ENCODE measurements at regions not wholly inside any gene's neighbourhood (a gene's known extent, or its start where the extent isn't known, plus 50 kb on each side); places are given as distances from the start of the nearest gene placed in this dataset.

DNA sequence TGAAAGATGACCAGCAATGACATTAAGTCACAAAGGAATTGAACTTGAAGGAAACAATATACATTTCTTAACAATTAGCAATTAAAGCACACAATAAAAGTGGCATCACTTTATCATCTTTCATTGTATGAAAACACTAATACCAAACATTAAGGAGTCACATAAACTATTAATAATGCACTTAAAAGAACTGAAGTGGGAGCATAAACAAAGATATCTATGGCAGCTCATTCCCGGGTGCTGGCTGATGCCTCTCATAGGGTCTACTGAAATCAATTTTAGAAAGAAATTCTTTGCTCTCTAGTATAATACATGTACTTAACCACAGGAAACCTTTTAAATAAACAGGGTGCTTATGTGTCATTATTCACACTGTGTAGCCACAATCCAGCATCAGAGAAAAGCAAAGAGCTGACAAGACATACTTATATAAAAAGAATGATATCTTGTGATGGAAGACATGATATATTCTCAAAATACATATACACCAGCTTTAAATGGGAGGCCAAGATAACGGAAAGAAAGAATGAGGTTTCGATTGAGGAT, 1207.8 kb downstream of the EFNB2 start:
- no peak for TF ChIP-seq ZNF274 (IDR thresholded peaks at IDR 0.05; ENCODE audit: low read depth, low read length)
- H3K4me3 ChIP-seq (ENCODE audit: low read length): no peak overlapping the region

DNA sequence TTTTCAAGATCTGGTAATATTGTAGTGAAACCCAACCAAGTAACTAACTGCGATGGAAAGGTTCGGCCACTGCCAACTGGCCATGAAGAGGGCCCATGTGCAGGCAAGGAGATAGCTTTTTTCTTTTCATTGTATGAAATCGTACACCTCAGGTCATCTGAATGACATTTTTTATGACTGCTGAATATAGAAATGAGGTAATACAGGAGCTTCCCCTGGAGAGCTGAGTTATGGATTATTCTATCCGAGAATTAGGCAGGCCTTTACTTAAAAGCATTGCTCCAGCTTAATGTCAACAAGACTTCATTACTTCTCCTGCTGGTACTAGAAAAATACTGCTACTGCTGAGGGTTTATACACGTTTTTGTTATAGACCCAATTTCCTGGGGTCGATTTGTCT, 1215.6 kb downstream of the EFNB2 start:
- TF ChIP-seq ZNF274 (IDR thresholded peaks at IDR 0.05; ENCODE audit: low read depth, low read length): no peak

DNA sequence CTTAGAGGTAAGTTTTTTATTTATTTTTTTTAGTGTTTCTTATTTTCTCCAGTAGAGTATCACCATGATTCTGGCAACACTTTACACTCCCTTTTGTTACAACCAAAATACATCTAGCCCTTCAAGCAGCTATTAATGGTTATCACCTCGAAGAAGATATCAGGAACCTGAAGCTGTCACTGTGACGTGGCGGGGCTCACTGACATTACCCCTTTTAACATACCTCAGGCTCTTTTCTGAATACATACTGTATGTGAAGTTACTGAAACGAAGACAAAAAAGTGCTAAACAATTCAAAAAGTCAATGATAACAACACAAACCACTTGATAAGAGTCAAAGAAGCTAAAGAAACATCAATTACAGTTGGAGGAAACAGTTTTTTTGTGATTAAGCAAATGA, 1218.7 kb downstream of the EFNB2 start:
- TF ChIP-seq ZNF274 (IDR thresholded peaks at IDR 0.05; ENCODE audit: low read depth, low read length): no peak
- H3K4me3 ChIP-seq (ENCODE audit: low read length): no peak overlapping the region

More for the DNA sequence above, 1215.6 kb downstream of the EFNB2 start:
- H3K4me3 ChIP-seq (ENCODE audit: low read length): no peak overlapping the region

DNA sequence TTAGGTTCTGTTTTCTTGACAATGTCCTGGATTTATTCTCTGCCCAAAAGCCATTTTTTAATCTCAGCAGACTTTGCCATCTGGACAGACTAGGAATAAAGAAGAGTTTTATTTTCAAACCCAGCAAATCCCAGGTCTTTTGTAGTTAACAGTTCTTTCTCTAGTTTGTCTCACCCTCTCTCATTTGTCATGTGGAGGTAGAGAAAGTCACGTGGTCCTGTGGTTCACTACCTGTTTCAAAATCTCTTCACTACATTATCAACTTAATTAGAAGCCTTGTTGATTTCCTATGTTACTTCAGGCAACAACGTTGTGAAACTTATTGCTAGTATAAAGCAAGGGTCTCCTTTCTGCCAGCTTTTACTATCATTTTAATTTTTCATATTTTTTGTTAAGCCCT, 1222.6 kb downstream of the EFNB2 start:
- H3K4me3 ChIP-seq (ENCODE audit: low read length): no peak overlapping the region
- TF ChIP-seq ZNF274 (IDR thresholded peaks at IDR 0.05; ENCODE audit: low read depth, low read length): no peak

DNA sequence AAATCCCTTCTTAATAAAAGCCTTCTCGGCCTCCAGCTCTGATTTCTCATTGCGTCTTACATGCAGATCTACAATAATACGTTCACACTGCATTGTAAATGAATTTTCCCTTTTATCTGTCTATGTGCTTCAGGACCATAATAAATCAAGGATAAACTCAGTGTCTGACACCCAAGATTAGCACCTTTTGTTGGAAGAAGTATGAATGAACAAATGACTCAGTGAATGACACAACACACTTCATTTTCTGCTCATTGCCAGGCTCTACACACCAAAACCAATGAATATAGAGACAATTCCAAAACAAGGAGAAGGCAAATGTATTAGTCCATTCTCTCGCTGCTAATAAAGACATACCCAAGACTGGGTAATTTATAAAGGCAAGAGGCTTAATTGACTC, 1224.4 kb downstream of the EFNB2 start:
- TF ChIP-seq ZNF274 (IDR thresholded peaks at IDR 0.05; ENCODE audit: low read depth, low read length): no peak
- no peak overlapping the region for H3K4me3 ChIP-seq (ENCODE audit: low read length)

DNA sequence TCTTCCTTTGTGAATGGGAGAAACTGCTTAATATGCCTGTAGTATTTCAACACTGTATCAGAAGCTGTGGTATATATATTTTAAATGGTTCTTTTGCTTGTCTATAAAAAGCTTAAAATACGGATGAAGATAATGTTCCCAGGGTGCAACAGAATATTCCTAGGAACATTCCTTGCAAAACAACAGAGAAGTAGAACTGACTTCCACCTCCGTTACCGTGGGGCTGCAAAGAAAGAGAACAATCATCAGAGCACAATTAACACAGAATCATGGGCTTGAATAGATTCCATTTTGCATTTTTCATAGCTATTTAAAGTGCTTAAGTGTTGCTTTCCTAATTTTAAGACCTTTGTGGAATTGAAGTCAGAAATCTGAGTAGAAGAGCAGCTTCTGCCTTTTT, 1227.7 kb downstream of the EFNB2 start:
- TF ChIP-seq ZNF274 (IDR thresholded peaks at IDR 0.05; ENCODE audit: low read depth, low read length): no peak

DNA sequence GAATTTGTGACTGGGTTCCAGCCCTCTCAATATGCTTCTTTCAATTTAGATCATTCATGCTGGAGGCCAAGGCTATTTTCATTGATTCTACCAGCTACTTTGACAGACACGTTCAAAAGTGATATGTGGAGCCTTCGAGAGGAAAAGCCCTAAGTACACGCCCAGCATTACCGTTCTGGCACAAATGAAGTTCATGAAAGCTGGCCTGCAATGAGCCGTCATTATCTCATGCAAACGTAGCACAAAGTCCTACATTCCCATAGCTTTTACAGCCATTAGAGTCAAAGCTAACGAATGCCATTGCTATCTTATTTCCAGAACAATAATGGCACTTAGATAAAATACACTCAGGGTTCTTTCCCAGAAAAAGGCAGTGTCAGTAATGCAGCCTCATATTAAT, 1237.6 kb downstream of the EFNB2 start:
- TF ChIP-seq ZNF274 (IDR thresholded peaks at IDR 0.05; ENCODE audit: low read depth, low read length): no peak

More for the DNA sequence above, 1227.7 kb downstream of the EFNB2 start:
- H3K4me3 ChIP-seq (ENCODE audit: low read length): no peak overlapping the region

DNA sequence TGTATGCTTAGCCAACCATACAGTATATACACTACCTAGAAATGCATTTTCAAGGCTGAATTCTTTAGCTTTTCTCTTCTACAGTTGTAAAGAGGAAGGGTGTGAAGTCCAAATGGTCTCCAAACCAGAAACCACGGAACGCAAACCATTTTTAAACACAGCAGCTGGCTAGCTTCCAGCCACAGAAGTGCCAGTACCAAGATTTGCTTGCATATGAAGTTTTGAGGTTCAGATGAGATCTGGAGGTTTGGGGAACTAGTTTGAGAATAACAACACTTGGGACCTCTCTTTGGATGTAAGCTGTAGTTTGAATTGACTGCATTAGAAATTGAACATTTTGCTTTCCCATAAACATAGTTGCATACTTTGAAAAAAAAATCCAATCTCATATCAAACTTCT, 1243.5 kb downstream of the EFNB2 start:
- no peak overlapping the region for H3K4me3 ChIP-seq (ENCODE audit: low read length)
- no peak for TF ChIP-seq ZNF274 (IDR thresholded peaks at IDR 0.05; ENCODE audit: low read depth, low read length)

More for the DNA sequence above, 1237.6 kb downstream of the EFNB2 start:
- no peak overlapping the region for H3K4me3 ChIP-seq (ENCODE audit: low read length)

DNA sequence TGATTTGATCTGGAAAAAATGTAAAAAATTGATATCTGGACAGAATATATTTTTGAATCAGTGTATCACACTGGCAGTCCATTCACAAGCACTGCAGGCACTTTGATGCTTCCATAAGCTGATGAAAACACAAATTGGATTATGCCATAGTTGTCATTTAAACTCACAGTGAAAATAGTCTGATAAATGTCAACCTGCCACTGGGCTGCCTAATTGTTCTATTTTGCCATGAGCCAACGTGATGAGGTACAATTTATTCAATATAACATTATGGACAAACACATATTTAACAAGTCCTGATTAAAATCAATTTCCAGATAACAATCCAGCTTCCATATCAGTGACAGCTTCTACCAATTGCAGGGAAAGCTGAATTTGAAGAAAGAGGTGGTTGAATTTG, 1244.9 kb downstream of the EFNB2 start:
- H3K4me3 ChIP-seq (ENCODE audit: low read length): no peak overlapping the region
- TF ChIP-seq ZNF274 (IDR thresholded peaks at IDR 0.05; ENCODE audit: low read depth, low read length): no peak

DNA sequence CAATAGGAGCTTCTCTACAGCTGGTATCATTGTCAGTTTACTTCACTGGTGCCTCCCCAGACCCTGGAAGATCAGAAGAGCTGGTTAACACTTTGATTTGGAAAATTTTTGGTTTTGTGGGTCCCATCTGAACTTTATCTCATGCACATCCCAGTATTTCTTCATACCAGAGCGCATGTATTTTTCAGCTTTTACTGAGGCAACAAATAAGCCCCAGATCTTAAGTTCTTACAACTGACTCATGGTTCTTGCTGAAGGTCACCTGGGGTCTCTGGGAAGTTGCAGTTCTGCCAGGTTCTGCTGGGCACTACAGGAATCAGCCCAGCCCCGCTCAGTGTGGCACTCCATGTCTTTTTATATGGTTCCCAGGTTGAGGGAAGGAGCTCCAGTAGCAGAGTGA, 1249.9 kb downstream of the EFNB2 start:
- H3K4me3 ChIP-seq (ENCODE audit: low read length): no peak overlapping the region
- TF ChIP-seq ZNF274 (IDR thresholded peaks at IDR 0.05; ENCODE audit: low read depth, low read length): no peak

DNA sequence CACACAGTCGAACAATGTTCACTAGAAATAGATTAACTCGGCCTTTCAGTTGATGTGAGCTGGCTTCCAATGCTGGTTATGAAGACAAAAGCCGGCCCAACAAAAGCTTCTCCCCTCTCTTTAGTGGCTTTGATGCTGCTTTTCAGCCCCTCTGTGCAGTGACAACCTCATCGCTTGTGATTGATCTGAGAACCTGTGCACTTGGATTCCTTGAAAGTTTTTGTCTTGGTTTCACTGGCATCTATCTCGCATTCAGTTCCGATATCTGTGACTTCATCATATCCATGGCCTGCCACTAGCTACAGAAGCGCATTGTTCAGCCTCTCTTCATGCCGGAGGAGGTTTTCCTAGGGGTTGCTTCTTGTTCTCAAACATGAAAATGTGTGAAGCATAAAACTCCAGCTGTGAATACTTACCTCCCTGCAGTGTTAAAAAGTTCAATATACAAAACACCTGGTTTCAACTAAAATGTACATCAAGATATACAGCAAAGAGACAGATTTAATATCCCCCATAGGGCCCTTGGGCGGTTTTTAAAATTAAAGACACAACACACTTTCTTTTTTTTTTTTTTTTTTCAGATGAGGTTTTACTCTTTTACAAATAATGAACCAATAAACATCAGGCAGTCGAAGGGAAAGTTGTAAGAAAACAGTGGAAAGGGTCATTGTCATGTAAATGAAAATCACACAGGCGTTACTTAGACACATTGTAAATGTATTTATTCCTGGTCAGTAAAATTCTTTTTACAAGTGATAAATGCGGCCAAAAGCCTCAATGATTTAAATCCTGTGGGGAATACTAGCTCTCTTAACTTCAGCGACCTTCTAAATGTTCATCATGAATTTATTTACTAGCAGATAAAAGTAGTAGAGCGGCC, 1252.8 kb downstream of the EFNB2 start:
- no peak for TF ChIP-seq ZNF274 (IDR thresholded peaks at IDR 0.05; ENCODE audit: low read depth, low read length)
- H3K4me3 ChIP-seq (ENCODE audit: low read length): no peak overlapping the region

DNA sequence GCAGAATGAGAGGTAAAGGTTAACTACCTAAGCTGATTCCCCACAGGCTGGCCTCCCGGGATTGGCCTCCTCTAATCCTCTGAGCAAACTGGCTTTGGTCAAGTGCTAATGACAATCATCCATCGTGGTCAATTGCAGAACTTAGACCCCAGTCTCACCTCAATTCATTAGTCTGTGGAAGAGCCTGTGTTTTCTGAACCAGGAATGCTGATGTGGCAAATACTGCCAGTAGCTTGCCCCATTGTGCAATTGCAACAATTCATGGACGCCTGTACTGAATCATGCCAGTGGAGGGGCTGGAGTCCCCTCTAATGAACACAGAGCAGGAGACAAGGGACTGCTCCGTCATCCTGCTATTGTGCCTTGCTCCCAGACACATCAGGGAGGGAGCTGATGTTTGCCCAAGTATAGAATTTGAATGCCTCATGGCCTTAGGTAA, 1256.5 kb downstream of the EFNB2 start:
- no peak for TF ChIP-seq ZNF274 (IDR thresholded peaks at IDR 0.05; ENCODE audit: low read depth, low read length)
- no peak overlapping the region for H3K4me3 ChIP-seq (ENCODE audit: low read length)

DNA sequence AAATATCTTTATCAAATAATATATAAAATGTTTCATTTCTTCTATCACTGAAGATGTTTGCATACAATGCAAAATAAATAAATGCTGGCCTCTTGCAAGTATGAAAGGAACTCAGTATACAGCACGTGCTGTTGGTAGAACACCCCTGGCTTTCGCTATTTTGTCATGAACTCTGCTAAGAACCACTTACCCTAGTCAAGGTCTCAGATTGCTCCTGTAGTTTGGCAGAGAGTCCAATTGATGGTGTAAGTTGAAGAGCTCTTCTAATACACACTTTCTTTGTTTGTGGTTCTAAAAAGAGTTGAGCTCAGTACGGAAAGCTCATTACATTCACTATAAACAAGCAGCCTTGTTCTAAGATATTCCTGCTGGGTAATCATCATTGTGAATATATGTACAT, 1258.9 kb downstream of the EFNB2 start:
- TF ChIP-seq ZNF274 (IDR thresholded peaks at IDR 0.05; ENCODE audit: low read depth, low read length): no peak
- H3K4me3 ChIP-seq (ENCODE audit: low read length): no peak overlapping the region

DNA sequence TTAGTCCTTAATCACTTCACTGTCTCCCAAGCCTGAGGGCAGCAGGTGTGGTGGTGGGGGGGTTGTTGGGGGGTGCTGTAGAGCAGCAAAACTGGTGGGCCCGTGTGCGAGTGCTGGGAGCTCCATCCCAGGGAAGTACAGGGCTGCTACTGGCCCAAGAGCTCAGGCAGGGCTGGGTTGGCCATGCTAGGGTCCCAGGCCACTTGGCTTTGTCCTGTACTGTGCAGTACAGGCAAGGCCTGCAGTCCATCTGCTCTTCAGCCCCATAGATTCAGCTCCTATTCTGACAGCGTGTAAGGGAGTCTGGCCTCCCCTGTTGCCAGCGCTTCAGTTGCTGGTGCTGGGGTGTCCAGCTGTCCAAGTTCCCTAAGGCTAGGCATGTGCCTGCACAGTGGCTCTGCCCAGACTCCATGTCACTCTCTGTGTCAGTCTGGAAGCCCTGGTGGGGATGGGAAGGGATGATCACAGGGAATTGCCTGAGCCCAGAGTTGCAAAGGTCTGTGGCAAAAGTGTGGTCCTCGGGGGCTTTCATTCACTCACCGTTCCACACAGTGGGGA, 1261.7 kb downstream of the EFNB2 start:
- no peak overlapping the region for H3K4me3 ChIP-seq (ENCODE audit: low read length)
- TF ChIP-seq ZNF274 (IDR thresholded peaks at IDR 0.05; ENCODE audit: low read depth, low read length): no peak

All from GM08714 (cell line).